K562 (cell line): ENCODE measurements at regions not wholly inside any gene's neighbourhood (a gene's known extent, or its start where the extent isn't known, plus 50 kb on each side); places are given as distances from the start of the nearest gene placed in this dataset.
A peak's percentile ranks its signal among the peaks of the same experiment; 100 is the strongest.

Source experiments
- ATAC-seq: fragments of 200-7000 bp; cut with Tn5 transposase; 3 replicates; pipeline ENCODE4 v1.9.1; 2020; ENCODE audit warnings: moderate library complexity
- BruUV-seq: library from RNA; stranded (reverse); fragments of 400-500 nt; replicated peaks from 2 replicates; lab custom pipeline; 2021; lab: Mats Ljungman, UMichigan
- CTCF ChIA-PET: fragments of 300-600 bp; formaldehyde crosslinking; extraction: SDS; loops from one replicate; lab custom pipeline; 2021; ENCODE audit warnings: low intra/inter-chr PET ratio; lab: Yijun Ruan, JAX
- POLR2A ChIA-PET: fragments of 300-600, 350-650 bp; sonication (Branson Sonifier 250); formaldehyde crosslinking; extraction: SDS; loops from one replicate; lab custom pipeline; 2021; ENCODE audit warnings: antibody characterized with exemption, inconsistent platforms; lab: Yijun Ruan, JAX
- DNase-seq, 4 experiments: peaks; one replicate each; pipeline versions ENCODE4 v3.0.0 to v3.0.0-alpha.2; 2011 to 2018; ENCODE audit warnings: low spot score in 3 of 4, mixed read lengths in 3 of 4; ENCODE audit errors: extremely low read depth in 1 of 4
- FAIRE-seq: peaks from 2 replicates; lab custom pipeline; 2011; peaks lifted over from hg19 to GRCh38; lab: Jason Lieb, UNC
- H2AFZ ChIP-seq: 2 replicates; pipeline ENCODE4 v1.6.0; 2011; ENCODE audit warnings: low read depth, low read length, control low read depth, inconsistent platforms
- H3K27ac ChIP-seq: fragments of 200-600 bp; 3 replicates; pipeline ENCODE4 v1.8.0; 2011; ENCODE audit warnings: low read depth, mild to moderate bottlenecking, control low read depth, inconsistent platforms, low read length, moderate library complexity, mixed read lengths; ENCODE audit errors: extremely low read depth
- H3K27me3 ChIP-seq, 2 experiments: fragments of 300-600 bp in 1 of 2; 2 replicates in 1 of 2; 3 replicates in 1 of 2; pipeline versions ENCODE4 v1.6.0 to v1.8.0; 2011; ENCODE audit warnings: inconsistent platforms in 2 of 2, low read length in 2 of 2, mild to moderate bottlenecking in 1 of 2, mixed read lengths in 1 of 2, moderate library complexity in 1 of 2; ENCODE audit not compliant: control insufficient read depth in 2 of 2, insufficient read depth in 2 of 2
- H3K36me3 ChIP-seq: fragments of 300-600 bp; 3 replicates; pipeline ENCODE4 v1.8.0; 2011; ENCODE audit warnings: mild to moderate bottlenecking, low read length, inconsistent platforms; ENCODE audit not compliant: control insufficient read depth, insufficient read depth
- H3K4me1 ChIP-seq, 2 experiments: fragments of 200-600 bp in 1 of 2; replicated peaks in 1 of 2; 2 replicates in 1 of 2; 3 replicates in 1 of 2; pipeline versions ENCODE4 v1.5.1 to v1.8.0; 2011; ENCODE audit warnings: inconsistent platforms in 2 of 2, low read length in 2 of 2, mild to moderate bottlenecking in 1 of 2, mixed read lengths in 1 of 2, moderate library complexity in 1 of 2; ENCODE audit not compliant: control insufficient read depth in 2 of 2, insufficient read depth in 2 of 2
- H3K4me2 ChIP-seq: 2 replicates; pipeline ENCODE4 v1.6.1; 2011; ENCODE audit warnings: low read length, control low read depth, inconsistent platforms, mixed read lengths; ENCODE audit not compliant: insufficient read depth
- H3K4me3 ChIP-seq: fragments of 200-600 bp; sonication (generic), shearing (Covaris generic); 2 replicates; pipeline ENCODE4 v1.5.1; 2016; ENCODE audit warnings: control low read depth, inconsistent platforms
- H3K79me2 ChIP-seq: fragments of 200-600 bp; 3 replicates; pipeline ENCODE4 v1.8.0; 2011; ENCODE audit warnings: low read length, inconsistent platforms; ENCODE audit not compliant: control insufficient read depth, insufficient read depth
- H3K9ac ChIP-seq, 2 experiments: 2 replicates each; pipeline versions ENCODE4 v1.6.0 to v1.6.1; 2011; ENCODE audit warnings: low read depth in 2 of 2, low read length in 2 of 2, control low read depth in 1 of 2, inconsistent platforms in 1 of 2, mild to moderate bottlenecking in 1 of 2, mixed read lengths in 1 of 2; ENCODE audit not compliant: insufficient read depth in 1 of 2
- H3K9me1 ChIP-seq: one replicate; pipeline ENCODE4 v1.6.0; 2011; ENCODE audit warnings: inconsistent platforms, mild to moderate bottlenecking, low read length, moderate library complexity; ENCODE audit not compliant: control insufficient read depth, insufficient read depth
- H3K9me3 ChIP-seq: replicated peaks from 2 replicates; pipeline ENCODE4 v1.5.1; 2011; ENCODE audit warnings: low read depth, low read length, inconsistent platforms; ENCODE audit not compliant: control insufficient read depth, insufficient read depth
- H4K20me1 ChIP-seq: replicated peaks from 2 replicates; pipeline ENCODE4 v1.6.1; 2011; ENCODE audit warnings: low read length, inconsistent platforms, mixed read lengths; ENCODE audit not compliant: control insufficient read depth, insufficient read depth
- BRD9 ChIP-seq: fragments of 450-650 bp; IDR thresholded peaks from 2 replicates; pipeline ENCODE4 v1.6.1; 2018; ENCODE audit warnings: low read depth; ENCODE audit not compliant: partially characterized antibody
- CHD1 ChIP-seq: fragments of 200-600 bp; sonication (generic); IDR thresholded peaks from one replicate; pipeline ENCODE4 v1.6.1; 2012; ENCODE audit warnings: mild to moderate bottlenecking, moderate library complexity, low read length, inconsistent platforms
- EWSR1 ChIP-seq: fragments of 450-650 bp; IDR thresholded peaks from 2 replicates; pipeline ENCODE4 v1.6.1; 2018; ENCODE audit warnings: borderline replicate concordance, mild to moderate bottlenecking, low read depth, moderate library complexity; ENCODE audit not compliant: partially characterized antibody
- GABPA ChIP-seq: fragments of 200-800 bp; sonication (Bioruptor generic); conservative IDR thresholded peaks from 2 replicates; pipeline ENCODE4 v1.6.1; 2016; ENCODE audit warnings: low read depth, missing genetic modification characterization, missing compliant biosample characterization
- PTBP1 ChIP-seq: fragments of 200-400 bp; formaldehyde crosslinking; IDR thresholded peaks from 2 replicates; pipeline ENCODE4 v1.6.1; 2017; ENCODE audit warnings: low read depth, low read length
- TEAD4 ChIP-seq, 2 experiments: sonication (generic) in 1 of 2; formaldehyde crosslinking in 1 of 2; IDR thresholded peaks; 2 replicates each; pipeline versions ENCODE4 v1.6.1 to v1.8.0; 2012 to 2022; ENCODE audit warnings: borderline replicate concordance in 1 of 2, inconsistent platforms in 1 of 2, low read length in 1 of 2, mild to moderate bottlenecking in 1 of 2, missing genetic modification reagents in 1 of 2
- THRAP3 ChIP-seq: fragments of 450-650 bp; IDR thresholded peaks from 2 replicates; pipeline ENCODE4 v1.6.1; 2016; ENCODE audit warnings: mild to moderate bottlenecking, inconsistent platforms, borderline replicate concordance
- TOE1 ChIP-seq, 2 experiments: fragments of 450-650 bp in 1 of 2; sonication (generic) in 1 of 2; formaldehyde crosslinking in 1 of 2; IDR thresholded peaks; 2 replicates each; pipeline versions ENCODE4 v1.7.1 to v1.8.0; 2016 to 2022; ENCODE audit warnings: borderline replicate concordance in 2 of 2, mild to moderate bottlenecking in 2 of 2, antibody characterized with exemption in 1 of 2, inconsistent platforms in 1 of 2, low read depth in 1 of 2, missing genetic modification reagents in 1 of 2, moderate library complexity in 1 of 2
- ZNF3 ChIP-seq: fragments of 250-450 bp; sonication (Bioruptor Pico); IDR thresholded peaks from 2 replicates; pipeline ENCODE4 v1.5.0; 2021; ENCODE audit warnings: mild to moderate bottlenecking, moderate library complexity
- WGBS: fragments of 100-300 bp; shearing (Covaris generic); methylation state at CpG from one replicate; pipeline ENCODE4 v1.1.6; 2016; ENCODE audit warnings: low coverage, mixed read lengths; ENCODE audit not compliant: insufficient coverage; ENCODE audit errors: missing lambda C conversion rate; 5-methylcytosine and 5-hydroxymethylcytosine counted together
- in situ Hi-C: fragments of 300-500 bp; cut with MboI; formaldehyde crosslinking; loops from 4 replicates; pipeline ENCODE4 v1.15.0; 2018; ENCODE audit warnings: inconsistent platforms, mixed read lengths
- intact Hi-C: fragments of 100-400 bp; cut with micrococcal nuclease; formaldehyde crosslinking; loops from 2 replicates; pipeline ENCODE4 v1.14.2; 2022
- TF ChIP-seq, protein P1 (sequence below): sonication (generic); formaldehyde crosslinking; IDR thresholded peaks from 2 replicates; pipeline ENCODE4 v1.8.0; 2023; ENCODE audit warnings: missing genetic modification reagents, mild to moderate bottlenecking, borderline replicate concordance

DNA sequence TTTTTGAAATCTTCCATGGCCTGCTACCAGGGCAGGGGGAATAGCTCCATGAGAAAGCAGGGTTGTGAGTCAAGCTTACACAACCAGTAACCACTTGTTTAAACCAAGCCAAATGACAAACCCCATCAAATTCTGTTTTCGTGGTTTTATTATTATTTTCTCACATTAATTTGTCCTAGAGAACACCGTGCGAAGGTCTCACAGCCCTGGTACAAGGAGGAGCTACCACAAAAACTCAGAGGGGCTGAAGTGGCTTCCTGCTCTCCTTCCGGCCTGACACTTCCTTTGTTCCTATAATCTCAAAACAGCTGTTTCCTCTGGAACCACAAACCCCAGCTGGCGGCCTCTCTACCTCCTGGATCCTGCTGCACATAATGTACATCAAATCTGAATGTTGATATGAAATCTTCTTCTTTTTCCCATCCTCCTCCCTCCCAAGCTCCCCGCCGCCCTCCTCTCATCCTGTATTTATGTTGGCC lies 375.9 kb downstream of the MCTP2 start:
- Histone ChIP-seq H3K9me3 (no peaks in the 10 kb centered on the region), H3K27me3 (no peaks in the 10 kb centered on the region), H3K4me3 (no peak overlapping the region), H3K79me2 (no peaks in the 10 kb centered on the region), H3K9me1 (no peaks in the 10 kb centered on the region), H3K4me1 (no peaks in the 10 kb centered on the region), H3K9ac (no peak overlapping the region), H3K27ac (no peak overlapping the region), H3K4me2 (no peak overlapping the region), H4K20me1 (no peaks in the 10 kb centered on the region), H2AFZ (no peak overlapping the region), H3K36me3 (no peaks in the 10 kb centered on the region)
- TF ChIP-seq GABPA (tag) (0 out of 2 replicates have a peak, but pooled peaks have one; percentile 28), TEAD4 (IDR thresholded peaks at IDR 0.05; ENCODE audit: low read length) (no peak), TEAD4 (CRISPR knock-in tag; IDR thresholded peaks at IDR 0.05; ENCODE audit: borderline replicate concordance) (no peak), ZNF3 (CRISPR knock-in tag) (no peak)
- ATAC-seq (no peak), FAIRE-seq (no peak), DNase-seq (no peak)
- intact Hi-C loops: no loop called here
- 2% methylated on average over 6 of the region's 7 CpGs for WGBS
- no TSS peak for BruUV-seq
- ChIA-PET POLR2A (interaction anchor here (1.0 kb wide), 1 partner anchor 12 kb away, joined by 4 read pairs; no protein-coding TSS in a partner anchor), CTCF (no interaction called here)
- in situ Hi-C loops: no loop called here

- intact Hi-C loops: no loop called here
- DNase-seq: no peak
- TF ChIP-seq, protein P1, sequence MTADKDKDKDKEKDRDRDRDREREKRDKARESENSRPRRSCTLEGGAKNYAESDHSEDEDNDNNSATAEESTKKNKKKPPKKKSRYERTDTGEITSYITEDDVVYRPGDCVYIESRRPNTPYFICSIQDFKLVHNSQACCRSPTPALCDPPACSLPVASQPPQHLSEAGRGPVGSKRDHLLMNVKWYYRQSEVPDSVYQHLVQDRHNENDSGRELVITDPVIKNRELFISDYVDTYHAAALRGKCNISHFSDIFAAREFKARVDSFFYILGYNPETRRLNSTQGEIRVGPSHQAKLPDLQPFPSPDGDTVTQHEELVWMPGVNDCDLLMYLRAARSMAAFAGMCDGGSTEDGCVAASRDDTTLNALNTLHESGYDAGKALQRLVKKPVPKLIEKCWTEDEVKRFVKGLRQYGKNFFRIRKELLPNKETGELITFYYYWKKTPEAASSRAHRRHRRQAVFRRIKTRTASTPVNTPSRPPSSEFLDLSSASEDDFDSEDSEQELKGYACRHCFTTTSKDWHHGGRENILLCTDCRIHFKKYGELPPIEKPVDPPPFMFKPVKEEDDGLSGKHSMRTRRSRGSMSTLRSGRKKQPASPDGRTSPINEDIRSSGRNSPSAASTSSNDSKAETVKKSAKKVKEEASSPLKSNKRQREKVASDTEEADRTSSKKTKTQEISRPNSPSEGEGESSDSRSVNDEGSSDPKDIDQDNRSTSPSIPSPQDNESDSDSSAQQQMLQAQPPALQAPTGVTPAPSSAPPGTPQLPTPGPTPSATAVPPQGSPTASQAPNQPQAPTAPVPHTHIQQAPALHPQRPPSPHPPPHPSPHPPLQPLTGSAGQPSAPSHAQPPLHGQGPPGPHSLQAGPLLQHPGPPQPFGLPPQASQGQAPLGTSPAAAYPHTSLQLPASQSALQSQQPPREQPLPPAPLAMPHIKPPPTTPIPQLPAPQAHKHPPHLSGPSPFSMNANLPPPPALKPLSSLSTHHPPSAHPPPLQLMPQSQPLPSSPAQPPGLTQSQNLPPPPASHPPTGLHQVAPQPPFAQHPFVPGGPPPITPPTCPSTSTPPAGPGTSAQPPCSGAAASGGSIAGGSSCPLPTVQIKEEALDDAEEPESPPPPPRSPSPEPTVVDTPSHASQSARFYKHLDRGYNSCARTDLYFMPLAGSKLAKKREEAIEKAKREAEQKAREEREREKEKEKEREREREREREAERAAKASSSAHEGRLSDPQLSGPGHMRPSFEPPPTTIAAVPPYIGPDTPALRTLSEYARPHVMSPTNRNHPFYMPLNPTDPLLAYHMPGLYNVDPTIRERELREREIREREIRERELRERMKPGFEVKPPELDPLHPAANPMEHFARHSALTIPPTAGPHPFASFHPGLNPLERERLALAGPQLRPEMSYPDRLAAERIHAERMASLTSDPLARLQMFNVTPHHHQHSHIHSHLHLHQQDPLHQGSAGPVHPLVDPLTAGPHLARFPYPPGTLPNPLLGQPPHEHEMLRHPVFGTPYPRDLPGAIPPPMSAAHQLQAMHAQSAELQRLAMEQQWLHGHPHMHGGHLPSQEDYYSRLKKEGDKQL (CRISPR knock-in tag): no peak
- no peak for TF ChIP-seq PTBP1
- TF ChIP-seq EWSR1: no peak
- TF ChIP-seq THRAP3: no peak
- no peak for TF ChIP-seq TOE1 (IDR thresholded peaks at IDR 0.05; ENCODE audit: borderline replicate concordance)
- no peak for TF ChIP-seq TOE1 (CRISPR knock-in tag; IDR thresholded peaks at IDR 0.05; ENCODE audit: borderline replicate concordance, low read depth)
- TF ChIP-seq BRD9: no peak
- no peak for TF ChIP-seq CHD1
Observed at GRCh38 chr15:94610069-94610468, 378.7 kb downstream of the MCTP2 start.

More at GRCh38 chr15:94610069-94610468, 378.7 kb downstream of the MCTP2 start:
- in situ Hi-C loops: no loop called here
- no peak for FAIRE-seq
- Histone ChIP-seq H3K27me3 (no peaks in the 10 kb centered on the region), H3K9me3 (no peaks in the 10 kb centered on the region), H3K9me1 (no peaks in the 10 kb centered on the region), H3K4me3 (no peak overlapping the region), H3K4me1 (no peaks in the 10 kb centered on the region), H3K9ac (no peak overlapping the region), H3K4me2 (no peak overlapping the region), H4K20me1 (no peaks in the 10 kb centered on the region), H3K36me3 (no peaks in the 10 kb centered on the region), H2AFZ (no peak overlapping the region), H3K27ac (no peak overlapping the region), H3K79me2 (no peaks in the 10 kb centered on the region)
- CTCF ChIA-PET: no interaction called here
- no peak for ATAC-seq
- POLR2A ChIA-PET: no interaction called here
- WGBS: 2% methylated on average over 2 of the region's 2 CpGs
- no TSS peak for BruUV-seq
